Cardiac fibroblast (primary cell): ENCODE measurements at regions not wholly inside any gene's neighbourhood (a gene's known extent, or its start where the extent isn't known, plus 50 kb on each side); places are given as distances from the start of the nearest gene placed in this dataset.

Experiments used
- DNase-seq, 2 donors: peaks; one replicate each; pipeline versions ENCODE4 v3.0.0 to v3.0.0-alpha.2; 2010; ENCODE audit warnings: low read depth in 2 of 2
- H3K4me3 ChIP-seq, 2 donors: replicated peaks in 1 of 2; 1 replicate in 1 of 2; 2 replicates in 1 of 2; pipeline ENCODE4 v1.5.1; 2011; ENCODE audit warnings: low read depth in 2 of 2, low read length in 2 of 2, mild to moderate bottlenecking in 2 of 2, moderate library complexity in 1 of 2
- CTCF ChIP-seq: IDR thresholded peaks from one replicate; pipeline ENCODE4 v1.5.1; 2011; ENCODE audit warnings: low read depth, mild to moderate bottlenecking, low read length, inconsistent platforms

GRCh38 chr13:74206061-74206561 lies 71.9 kb upstream of the KLF12 start:
- peak; percentile 54 to 76 for DNase-seq

GRCh38 chr13:74205313-74205690 lies 71.1 kb upstream of the KLF12 start:
- DNase-seq, result peak in 1 of 2 donors; percentile 36
- no peak for TF ChIP-seq CTCF
- no peak overlapping the region for H3K4me3 ChIP-seq

More at GRCh38 chr13:74206061-74206561, 71.9 kb upstream of the KLF12 start:
- H3K4me3 ChIP-seq, result no peak overlapping the region
- no peak for TF ChIP-seq CTCF

GRCh38 chr13:74204602-74205312 lies 70.6 kb upstream of the KLF12 start:
- H3K4me3 ChIP-seq, result no peak overlapping the region
- DNase-seq, result peak in 1 of 2 donors; percentile 60
- no peak for TF ChIP-seq CTCF

- peak in 1 of 2 donors; percentile 24 for DNase-seq
- TF ChIP-seq CTCF, result no peak
Measured at GRCh38 chr13:74203576-74203975, 69.4 kb upstream of the KLF12 start.

GRCh38 chr13:74202129-74202813 lies 68.1 kb upstream of the KLF12 start:
- H3K4me3 ChIP-seq, result no peak overlapping the region
- no peak for TF ChIP-seq CTCF
- peak in 1 of 2 donors; percentile 52 for DNase-seq

More at GRCh38 chr13:74203576-74203975, 69.4 kb upstream of the KLF12 start:
- H3K4me3 ChIP-seq, result no peak overlapping the region

- no peak for TF ChIP-seq CTCF
- no peak for DNase-seq
- no peak overlapping the region for H3K4me3 ChIP-seq
Measured at GRCh38 chr13:74201530-74201929, 67.3 kb upstream of the KLF12 start.
